CD4-positive, CD25-positive, alpha-beta regulatory T cell (primary cell): ENCODE measurements at regions not wholly inside any gene's neighbourhood (a gene's known extent, or its start where the extent isn't known, plus 50 kb on each side); places are given as distances from the start of the nearest gene placed in this dataset.

Experiments used
- ATAC-seq, 2 donors: fragments of 150-1000 bp; cut with Tn5 transposase; one replicate each; pipeline ENCODE4 v1.10.0; 2021; ENCODE audit warnings: low read depth in 2 of 2, moderate number of reproducible peaks in 2 of 2, moderate library complexity in 1 of 2
- DNase-seq, 3 donors: peaks; one replicate each; pipeline versions ENCODE4 v3.0.0 to v3.0.0-alpha.2; 2012 to 2022; ENCODE audit warnings: mixed read lengths in 1 of 3
- H3K27ac ChIP-seq: one replicate; pipeline ENCODE4 v1.7.0; 2013; ENCODE audit warnings: mild to moderate bottlenecking, low read length; ENCODE audit not compliant: insufficient read depth, poor library complexity, severe bottlenecking
- H3K27me3 ChIP-seq: one replicate; pipeline ENCODE4 v1.7.0; 2013; ENCODE audit warnings: low read length; ENCODE audit not compliant: control insufficient read depth, insufficient read depth
- H3K36me3 ChIP-seq: one replicate; pipeline ENCODE4 v1.7.0; 2013; ENCODE audit warnings: mild to moderate bottlenecking, low read length, moderate library complexity; ENCODE audit not compliant: control insufficient read depth, insufficient read depth
- H3K4me1 ChIP-seq: 2 replicates; pipeline ENCODE4 v1.7.0; 2013; ENCODE audit warnings: mild to moderate bottlenecking, low read length; ENCODE audit not compliant: insufficient read depth, control insufficient read depth, poor library complexity, severe bottlenecking
- H3K4me3 ChIP-seq: one replicate; pipeline ENCODE4 v1.7.0; 2013; ENCODE audit warnings: low read depth, mild to moderate bottlenecking, low read length, moderate library complexity
- H3K9me3 ChIP-seq, 2 experiments: 1 replicate in 1 of 2; 2 replicates in 1 of 2; pipeline ENCODE4 v1.7.0; 2013; ENCODE audit warnings: low read length in 2 of 2, mild to moderate bottlenecking in 1 of 2, moderate library complexity in 1 of 2; ENCODE audit not compliant: control insufficient read depth in 2 of 2
- H3K27ac Mint-ChIP-seq, 3 donors: one replicate each; pipeline ENCODE4 v1.8.0; 2020 to 2022; ENCODE audit warnings: mild to moderate bottlenecking in 3 of 3, mixed read lengths in 3 of 3, moderate library complexity in 2 of 3
- H3K27me3 Mint-ChIP-seq: one replicate; pipeline ENCODE4 v1.8.0; 2022; ENCODE audit warnings: mild to moderate bottlenecking, mixed read lengths
- H3K36me3 Mint-ChIP-seq: one replicate; pipeline ENCODE4 v1.8.0; 2020; ENCODE audit warnings: mixed read lengths
- H3K4me1 Mint-ChIP-seq, 4 donors: one replicate each; pipeline ENCODE4 v1.8.0; 2020 to 2022; ENCODE audit warnings: mixed read lengths in 4 of 4, mild to moderate bottlenecking in 1 of 4
- H3K4me3 Mint-ChIP-seq, 4 donors: one replicate each; pipeline ENCODE4 v1.8.0; 2020 to 2022; ENCODE audit warnings: mild to moderate bottlenecking in 4 of 4, mixed read lengths in 4 of 4, moderate library complexity in 3 of 4
- H3K9me3 Mint-ChIP-seq, 7 donors: one replicate each; pipeline ENCODE4 v1.8.0; 2020 to 2022; ENCODE audit warnings: mixed read lengths in 7 of 7, mild to moderate bottlenecking in 3 of 7, moderate library complexity in 2 of 7

GRCh38 chr6:91540902-91541301 is 954.0 kb upstream of the MAP3K7 start:
- no peaks in the 10 kb centered on the region for H3K27me3 Mint-ChIP-seq
- peaks cover 0 to 8% (median 3%) of the 10 kb centered on the region in 7 donors for H3K9me3 Mint-ChIP-seq
- H3K4me3 Mint-ChIP-seq: no peak overlapping the region
- Histone ChIP-seq H3K36me3 (no peaks in the 10 kb centered on the region), H3K9me3 (no peaks in the 10 kb centered on the region), H3K4me1 (no peaks in the 10 kb centered on the region), H3K4me3 (no peak overlapping the region), H3K27me3 (no peaks in the 10 kb centered on the region), H3K27ac (no peak overlapping the region)
- DNase-seq (no peak), ATAC-seq (no peak)
- no peak overlapping the region for H3K27ac Mint-ChIP-seq
- no peaks in the 10 kb centered on the region for H3K36me3 Mint-ChIP-seq
- H3K4me1 Mint-ChIP-seq: no peaks in the 10 kb centered on the region

GRCh38 chr6:91539456-91539855 is 952.6 kb upstream of the MAP3K7 start:
- H3K9me3 Mint-ChIP-seq: peaks cover 0 to 8% (median 3%) of the 10 kb centered on the region in 7 donors
- H3K36me3 ChIP-seq: no peaks in the 10 kb centered on the region
- H3K27me3 Mint-ChIP-seq: no peaks in the 10 kb centered on the region
- no peaks in the 10 kb centered on the region for H3K4me1 Mint-ChIP-seq
- no peak for ATAC-seq
- H3K9me3 ChIP-seq: no peaks in the 10 kb centered on the region
- no peaks in the 10 kb centered on the region for H3K36me3 Mint-ChIP-seq
- no peak overlapping the region for H3K4me3 Mint-ChIP-seq
- no peaks in the 10 kb centered on the region for H3K4me1 ChIP-seq
- H3K27ac ChIP-seq: no peak overlapping the region
- H3K27ac Mint-ChIP-seq: no peak overlapping the region
- no peaks in the 10 kb centered on the region for H3K27me3 ChIP-seq
- no peak for DNase-seq
- H3K4me3 ChIP-seq: no peak overlapping the region

- Mint-ChIP-seq H3K36me3 (no peaks in the 10 kb centered on the region), H3K27me3 (no peaks in the 10 kb centered on the region), H3K9me3 (peaks cover 0 to 5% (median 3%) of the 10 kb centered on the region in 7 donors), H3K4me1 (no peaks in the 10 kb centered on the region), H3K4me3 (no peak overlapping the region), H3K27ac (no peak overlapping the region)
- no peaks in the 10 kb centered on the region for H3K4me1 ChIP-seq
- no peak overlapping the region for H3K27ac ChIP-seq
- ATAC-seq: no peak
- no peak for DNase-seq
- H3K9me3 ChIP-seq: no peaks in the 10 kb centered on the region
- H3K27me3 ChIP-seq: no peaks in the 10 kb centered on the region
- no peak overlapping the region for H3K4me3 ChIP-seq
- no peaks in the 10 kb centered on the region for H3K36me3 ChIP-seq
Observed at GRCh38 chr6:91538622-91539021, 951.8 kb upstream of the MAP3K7 start.

GRCh38 chr6:91534614-91535013 is 947.7 kb upstream of the MAP3K7 start:
- Histone ChIP-seq H3K36me3 (no peaks in the 10 kb centered on the region), H3K4me3 (no peak overlapping the region), H3K27ac (no peak overlapping the region), H3K27me3 (no peaks in the 10 kb centered on the region), H3K4me1 (no peaks in the 10 kb centered on the region), H3K9me3 (no peaks in the 10 kb centered on the region)
- ATAC-seq (no peak), DNase-seq (no peak)
- no peak overlapping the region for H3K4me3 Mint-ChIP-seq
- H3K27ac Mint-ChIP-seq: no peak overlapping the region
- H3K4me1 Mint-ChIP-seq: no peaks in the 10 kb centered on the region
- H3K9me3 Mint-ChIP-seq: peaks cover 0 to 10% (median 3%) of the 10 kb centered on the region in 7 donors
- no peaks in the 10 kb centered on the region for H3K36me3 Mint-ChIP-seq
- no peaks in the 10 kb centered on the region for H3K27me3 Mint-ChIP-seq

- Mint-ChIP-seq H3K4me3 (no peak overlapping the region), H3K36me3 (no peaks in the 10 kb centered on the region), H3K27me3 (no peaks in the 10 kb centered on the region), H3K27ac (no peak overlapping the region), H3K9me3 (peaks cover 3 to 15% (median 7%) of the 10 kb centered on the region in 7 donors), H3K4me1 (no peaks in the 10 kb centered on the region)
- no peaks in the 10 kb centered on the region for H3K4me1 ChIP-seq
- no peak for DNase-seq
- ATAC-seq: no peak
- H3K27me3 ChIP-seq: no peaks in the 10 kb centered on the region
- H3K9me3 ChIP-seq: no peaks in the 10 kb centered on the region
- H3K27ac ChIP-seq: no peak overlapping the region
- H3K4me3 ChIP-seq: no peak overlapping the region
- H3K36me3 ChIP-seq: no peaks in the 10 kb centered on the region
Observed at GRCh38 chr6:91523511-91523910, 936.6 kb upstream of the MAP3K7 start.

GRCh38 chr6:91521999-91522398 is 935.1 kb upstream of the MAP3K7 start:
- Histone ChIP-seq H3K36me3 (no peaks in the 10 kb centered on the region), H3K4me1 (no peaks in the 10 kb centered on the region), H3K27me3 (no peaks in the 10 kb centered on the region), H3K27ac (no peak overlapping the region), H3K9me3 (no peaks in the 10 kb centered on the region), H3K4me3 (no peak overlapping the region)
- no peak overlapping the region for H3K27ac Mint-ChIP-seq
- H3K4me3 Mint-ChIP-seq: no peak overlapping the region
- H3K9me3 Mint-ChIP-seq: peaks cover 0 to 9% (median 7%) of the 10 kb centered on the region in 7 donors
- H3K4me1 Mint-ChIP-seq: no peaks in the 10 kb centered on the region
- H3K36me3 Mint-ChIP-seq: no peaks in the 10 kb centered on the region
- no peak for ATAC-seq
- no peak for DNase-seq
- H3K27me3 Mint-ChIP-seq: no peaks in the 10 kb centered on the region

- Mint-ChIP-seq H3K9me3 (peaks cover 0 to 9% (median 0%) of the 10 kb centered on the region in 7 donors), H3K4me3 (no peak overlapping the region), H3K36me3 (no peaks in the 10 kb centered on the region), H3K4me1 (no peaks in the 10 kb centered on the region), H3K27me3 (no peaks in the 10 kb centered on the region), H3K27ac (no peak overlapping the region)
- Histone ChIP-seq H3K4me1 (no peaks in the 10 kb centered on the region), H3K9me3 (no peaks in the 10 kb centered on the region), H3K27me3 (no peaks in the 10 kb centered on the region), H3K36me3 (no peaks in the 10 kb centered on the region), H3K4me3 (no peak overlapping the region), H3K27ac (no peak overlapping the region)
- ATAC-seq (no peak), DNase-seq (no peak)
Observed at GRCh38 chr6:91509711-91510110, 922.8 kb upstream of the MAP3K7 start.

- H3K4me3 Mint-ChIP-seq: no peak overlapping the region
- H3K36me3 Mint-ChIP-seq: no peaks in the 10 kb centered on the region
- Histone ChIP-seq H3K9me3 (no peaks in the 10 kb centered on the region), H3K4me3 (no peak overlapping the region), H3K27ac (no peak overlapping the region), H3K36me3 (no peaks in the 10 kb centered on the region), H3K4me1 (no peaks in the 10 kb centered on the region), H3K27me3 (no peaks in the 10 kb centered on the region)
- no peak overlapping the region for H3K27ac Mint-ChIP-seq
- H3K27me3 Mint-ChIP-seq: no peaks in the 10 kb centered on the region
- no peak for ATAC-seq
- no peaks in the 10 kb centered on the region for H3K4me1 Mint-ChIP-seq
- peaks cover 0 to 9% (median 0%) of the 10 kb centered on the region in 7 donors for H3K9me3 Mint-ChIP-seq
- DNase-seq: no peak
Observed at GRCh38 chr6:91509039-91509438, 922.2 kb upstream of the MAP3K7 start.
